C4-2B (cell line): ENCODE measurements at regions not wholly inside any gene's neighbourhood (a gene's known extent, or its start where the extent isn't known, plus 50 kb on each side); places are given as distances from the start of the nearest gene placed in this dataset.

Experiments used
- ZFX ChIP-seq: fragments of 450-650 bp; IDR thresholded peaks from 2 replicates; pipeline ENCODE4 v1.6.1; 2017
- TF ChIP-seq, protein P1 (sequence below): fragments of 450-650 bp; conservative IDR thresholded peaks from 2 replicates; pipeline ENCODE4 v1.5.1; 2017; ENCODE audit warnings: mild to moderate bottlenecking

DNA sequence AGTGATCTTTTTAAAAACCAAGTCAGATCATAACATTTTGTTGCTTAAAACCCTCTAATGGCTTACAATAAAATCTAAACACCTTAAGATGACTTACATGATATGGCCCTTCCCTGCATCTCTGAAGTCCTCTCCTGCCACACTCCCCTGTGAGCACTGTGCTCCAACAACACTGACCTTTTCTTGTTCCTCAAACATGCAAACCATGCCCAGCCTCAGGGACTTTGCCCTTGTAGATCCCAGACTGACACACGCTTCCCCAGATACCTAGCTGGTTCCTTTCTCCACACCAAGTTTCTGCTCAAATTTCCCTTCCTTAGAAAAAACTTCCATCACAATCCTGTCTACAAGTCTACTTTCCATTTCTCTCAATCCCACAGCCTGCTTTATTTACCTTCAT lies 128.6 kb downstream of the IPO8 start:
- TF ChIP-seq, protein P1, sequence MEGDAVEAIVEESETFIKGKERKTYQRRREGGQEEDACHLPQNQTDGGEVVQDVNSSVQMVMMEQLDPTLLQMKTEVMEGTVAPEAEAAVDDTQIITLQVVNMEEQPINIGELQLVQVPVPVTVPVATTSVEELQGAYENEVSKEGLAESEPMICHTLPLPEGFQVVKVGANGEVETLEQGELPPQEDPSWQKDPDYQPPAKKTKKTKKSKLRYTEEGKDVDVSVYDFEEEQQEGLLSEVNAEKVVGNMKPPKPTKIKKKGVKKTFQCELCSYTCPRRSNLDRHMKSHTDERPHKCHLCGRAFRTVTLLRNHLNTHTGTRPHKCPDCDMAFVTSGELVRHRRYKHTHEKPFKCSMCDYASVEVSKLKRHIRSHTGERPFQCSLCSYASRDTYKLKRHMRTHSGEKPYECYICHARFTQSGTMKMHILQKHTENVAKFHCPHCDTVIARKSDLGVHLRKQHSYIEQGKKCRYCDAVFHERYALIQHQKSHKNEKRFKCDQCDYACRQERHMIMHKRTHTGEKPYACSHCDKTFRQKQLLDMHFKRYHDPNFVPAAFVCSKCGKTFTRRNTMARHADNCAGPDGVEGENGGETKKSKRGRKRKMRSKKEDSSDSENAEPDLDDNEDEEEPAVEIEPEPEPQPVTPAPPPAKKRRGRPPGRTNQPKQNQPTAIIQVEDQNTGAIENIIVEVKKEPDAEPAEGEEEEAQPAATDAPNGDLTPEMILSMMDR, result no peak
- TF ChIP-seq ZFX, result no peak
